Putamen (tissue), 1 donor: ENCODE measurements at regions not wholly inside any gene's neighbourhood (a gene's known extent, or its start where the extent isn't known, plus 50 kb on each side); places are given as distances from the start of the nearest gene placed in this dataset.
"Not testable (repeated sequence)": the region's sequence is repeated elsewhere in the genome, so short reads cannot be mapped to it uniquely, and the experiment has no call there.

Source experiments
- DNase-seq: peaks from one replicate; pipeline ENCODE4 v3.0.0-alpha.2; 2016; ENCODE audit warnings: low spot score

DNA sequence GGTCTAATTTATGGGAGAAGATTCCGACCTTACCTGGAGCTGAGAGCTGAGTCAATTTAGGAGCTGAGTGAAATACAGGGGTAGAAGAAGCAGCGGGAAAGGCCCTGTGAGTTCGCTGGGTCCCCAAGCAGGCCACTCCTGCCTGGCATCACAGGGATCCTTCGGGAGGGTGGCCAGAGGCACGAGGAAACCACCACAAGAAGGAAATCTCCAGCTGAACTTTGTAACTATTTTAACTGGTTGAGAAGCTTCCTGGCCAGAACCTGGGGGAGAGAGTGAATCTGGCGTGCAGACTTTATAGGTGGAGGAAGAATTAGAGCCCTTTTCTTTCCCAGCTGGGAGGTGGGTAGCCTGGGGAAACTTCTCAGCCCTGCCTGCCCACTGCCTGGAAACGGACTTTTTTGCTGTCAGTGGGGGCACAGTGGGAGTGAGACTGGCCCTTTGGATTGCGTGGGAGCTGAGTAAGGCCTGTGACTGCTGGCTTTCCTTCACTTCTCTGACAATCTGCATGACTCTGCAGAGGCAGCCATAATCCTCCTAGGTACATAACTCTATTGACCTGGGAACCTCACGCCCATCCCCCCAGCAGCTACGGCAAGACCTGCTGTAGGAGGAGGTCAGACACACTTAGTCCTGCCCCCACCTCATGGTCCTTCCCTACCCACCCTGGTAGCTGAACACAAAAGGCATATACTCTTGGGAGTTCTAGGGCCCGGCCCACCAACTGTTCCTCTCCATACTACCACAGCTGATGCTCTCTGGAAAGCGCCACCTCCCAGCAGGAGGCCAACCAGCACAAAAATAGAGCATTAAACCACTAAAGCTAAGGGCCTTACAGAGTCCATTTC lies 340.7 kb downstream of the CNTN3 start:
- DNase-seq, result no peak

DNA sequence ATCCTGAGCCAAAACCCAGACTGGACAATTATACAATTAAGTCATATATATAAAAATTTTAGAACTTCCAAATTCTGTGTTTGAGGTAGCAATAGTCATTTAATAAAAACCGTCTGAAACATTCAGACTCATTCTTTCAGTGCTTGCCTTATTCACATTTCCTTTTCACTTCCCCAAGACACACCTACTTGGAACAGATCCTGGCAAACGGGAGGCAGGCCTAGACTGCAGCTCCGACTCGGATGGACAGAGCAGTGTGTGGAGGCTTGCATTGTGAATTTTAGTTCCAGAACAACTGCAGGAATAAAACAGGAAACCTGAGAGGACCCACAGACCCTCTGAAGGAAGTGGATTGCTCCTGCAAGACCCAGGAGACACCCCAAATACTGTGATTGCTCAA lies 341.4 kb downstream of the CNTN3 start:
- DNase-seq, result no peak

GRCh38 chr3:74271541-74271940 lies 342.9 kb downstream of the CNTN3 start:
- no peak for DNase-seq

DNA sequence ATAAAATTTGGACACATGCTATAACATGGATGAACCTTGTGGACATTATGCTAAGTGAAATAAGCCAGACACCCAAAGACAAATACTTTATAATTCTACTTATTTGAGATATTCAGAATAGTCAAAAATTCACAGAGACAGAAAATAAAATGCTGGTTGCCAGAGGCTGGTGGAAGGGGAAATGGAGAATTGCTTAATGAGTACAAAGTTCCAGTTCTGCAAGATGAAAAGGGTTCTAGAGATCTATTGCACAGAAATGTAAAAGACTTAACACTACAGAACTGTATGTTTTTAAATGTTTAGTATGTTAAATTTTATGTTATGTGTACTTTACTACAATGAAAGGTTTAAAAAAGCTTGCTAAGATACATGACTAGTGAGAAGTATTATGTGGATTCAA lies 344.8 kb downstream of the CNTN3 start:
- no peak for DNase-seq

GRCh38 chr3:74268753-74269152 lies 345.7 kb downstream of the CNTN3 start:
- no peak for DNase-seq

GRCh38 chr3:74267588-74268184 lies 346.8 kb downstream of the CNTN3 start:
- peak; percentile 24 for DNase-seq

DNA sequence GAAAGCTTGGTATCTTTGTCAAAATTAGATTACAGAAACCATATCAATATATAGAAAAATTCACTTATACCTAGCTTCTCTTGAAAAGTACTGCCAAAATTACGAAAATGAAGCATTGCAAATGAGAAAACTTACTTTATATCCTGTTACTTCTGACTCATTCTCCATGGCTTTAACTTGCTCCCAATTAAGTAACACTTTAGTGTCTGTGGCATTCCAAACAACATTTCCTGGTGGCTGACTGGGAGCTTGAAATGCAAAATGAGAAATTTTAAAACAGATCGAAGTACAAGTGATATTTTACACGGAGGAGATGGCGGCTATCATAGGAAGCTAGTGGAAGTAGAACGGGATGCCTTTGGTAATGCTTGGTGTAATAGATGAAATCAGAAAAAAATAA lies 347.3 kb downstream of the CNTN3 start:
- DNase-seq, result no peak

DNA sequence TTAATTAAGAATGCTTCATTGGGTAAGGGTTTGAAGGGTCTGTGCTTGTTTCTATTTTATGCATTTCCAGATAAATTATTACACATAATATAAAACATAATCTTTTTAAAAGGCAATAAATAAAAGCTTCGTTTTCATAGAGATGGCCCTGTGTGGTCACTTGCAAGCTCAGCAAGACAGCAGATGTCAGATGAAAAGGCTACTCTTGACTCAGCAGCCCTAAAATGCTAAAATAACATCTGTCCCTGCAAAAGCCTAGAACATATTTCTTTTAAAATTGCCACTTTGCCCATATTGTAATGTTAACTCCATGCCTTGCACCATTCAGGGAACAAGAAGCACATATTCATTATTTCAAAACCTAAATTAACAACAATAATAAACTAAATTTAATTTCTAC lies 349.4 kb downstream of the CNTN3 start:
- no peak for DNase-seq

- DNase-seq, result no peak
Measured at GRCh38 chr3:74263031-74263430, 351.4 kb downstream of the CNTN3 start.

GRCh38 chr3:74233091-74233490 lies 381.4 kb downstream of the CNTN3 start:
- DNase-seq, result no peak

DNA sequence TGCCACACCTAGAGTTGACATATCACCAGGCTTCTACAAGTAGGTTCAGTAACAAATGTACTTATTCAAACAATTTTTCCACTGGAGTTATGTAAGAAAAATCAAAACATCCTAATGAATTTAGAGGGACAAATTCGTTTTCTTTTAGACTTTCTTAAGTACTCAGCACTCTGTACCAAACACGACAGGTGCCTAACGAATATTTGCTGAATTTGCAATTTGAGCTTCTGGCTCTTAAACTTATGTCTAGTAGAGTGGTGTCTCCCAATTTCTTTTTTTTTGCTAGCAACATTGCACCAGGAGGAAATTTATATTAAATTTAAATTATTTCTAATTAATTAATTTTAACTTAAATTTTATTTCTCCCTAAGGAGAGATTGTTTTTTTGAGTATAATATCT lies 397.0 kb downstream of the CNTN3 start:
- DNase-seq, result no peak

DNA sequence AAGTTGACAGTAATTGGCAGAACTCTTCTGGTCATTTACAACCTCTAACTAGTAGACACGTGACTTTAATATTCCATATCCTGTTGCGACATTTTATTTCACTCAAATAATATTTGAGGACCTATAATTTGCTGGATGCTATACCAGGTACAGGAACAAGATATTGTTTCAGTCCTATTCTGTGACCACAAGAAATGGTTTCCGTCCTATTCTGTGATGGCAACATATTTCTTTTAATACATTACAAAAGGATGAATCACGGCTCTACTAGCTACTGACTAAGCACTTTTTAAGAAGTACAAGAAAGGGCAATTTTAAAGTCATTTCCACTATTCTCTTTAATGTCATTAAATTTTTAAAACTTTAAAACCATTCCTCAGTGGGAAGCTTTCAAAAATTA lies 400.2 kb downstream of the CNTN3 start:
- no peak for DNase-seq

GRCh38 chr3:74210739-74211138 lies 403.7 kb downstream of the CNTN3 start:
- no peak for DNase-seq

DNA sequence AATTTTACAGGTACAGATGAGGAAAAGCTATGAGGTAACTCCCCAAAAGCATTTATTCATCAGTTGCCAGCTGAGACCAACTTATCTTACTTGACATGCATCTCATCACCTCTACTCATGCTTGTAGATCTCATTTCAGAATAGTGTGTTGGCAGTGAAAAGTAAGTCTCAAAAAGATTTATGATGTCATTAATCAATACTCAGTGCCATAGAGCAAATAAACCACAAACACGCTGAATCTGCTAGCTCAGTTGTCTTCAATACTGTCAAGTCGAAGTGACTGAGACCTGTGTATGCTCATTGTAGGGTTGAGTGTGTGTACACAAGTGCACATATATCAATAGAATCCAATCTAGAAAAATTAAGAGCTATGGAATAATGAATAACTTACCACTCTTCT lies 413.5 kb downstream of the CNTN3 start:
- DNase-seq, result no peak

- not testable (repeated sequence) for DNase-seq
Measured at GRCh38 chr3:74178664-74179063, 435.8 kb downstream of the CNTN3 start.

- no peak for DNase-seq
Measured at GRCh38 chr3:74173090-74173489, 441.4 kb downstream of the CNTN3 start.

GRCh38 chr3:74167926-74168325 lies 446.5 kb downstream of the CNTN3 start:
- no peak for DNase-seq

DNA sequence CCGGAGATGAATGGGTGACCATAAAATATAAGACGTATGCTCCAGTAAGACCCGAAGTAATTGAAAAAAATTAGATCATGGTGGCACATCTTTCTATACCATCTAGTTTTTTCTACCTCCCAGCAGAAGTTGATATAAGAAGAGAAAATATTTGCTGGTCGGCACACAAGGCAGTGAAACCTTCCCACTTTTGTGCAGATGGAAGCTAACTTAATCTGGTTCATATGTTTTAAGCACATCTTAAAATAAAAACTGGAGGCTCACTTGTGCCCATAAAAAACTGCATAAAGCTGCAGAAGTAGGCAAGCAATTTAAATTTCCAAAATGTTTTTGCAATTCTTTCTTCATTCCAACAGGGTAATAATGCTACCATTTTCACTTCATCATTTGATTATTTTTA lies 449.2 kb downstream of the CNTN3 start:
- no peak for DNase-seq

GRCh38 chr3:74149466-74149865 lies 465.0 kb downstream of the CNTN3 start:
- no peak for DNase-seq

DNA sequence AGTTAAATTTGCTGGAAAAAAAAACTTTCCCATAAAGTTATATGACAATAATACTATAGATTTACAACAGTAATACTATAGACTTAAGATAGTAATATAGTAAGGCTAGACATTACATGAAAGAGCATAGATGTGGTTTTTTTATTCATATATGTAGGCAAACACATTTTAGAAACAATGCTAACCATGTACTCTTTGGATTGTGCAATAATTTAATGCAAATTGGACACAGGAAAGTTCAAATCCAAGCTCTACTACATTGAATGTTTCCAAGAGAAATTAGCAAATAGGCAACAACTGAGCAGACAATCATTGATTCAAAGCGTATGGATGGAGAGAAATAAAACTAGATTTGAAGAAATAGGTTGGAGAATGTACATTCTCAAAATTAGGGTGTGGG lies 469.2 kb downstream of the CNTN3 start:
- no peak for DNase-seq

DNA sequence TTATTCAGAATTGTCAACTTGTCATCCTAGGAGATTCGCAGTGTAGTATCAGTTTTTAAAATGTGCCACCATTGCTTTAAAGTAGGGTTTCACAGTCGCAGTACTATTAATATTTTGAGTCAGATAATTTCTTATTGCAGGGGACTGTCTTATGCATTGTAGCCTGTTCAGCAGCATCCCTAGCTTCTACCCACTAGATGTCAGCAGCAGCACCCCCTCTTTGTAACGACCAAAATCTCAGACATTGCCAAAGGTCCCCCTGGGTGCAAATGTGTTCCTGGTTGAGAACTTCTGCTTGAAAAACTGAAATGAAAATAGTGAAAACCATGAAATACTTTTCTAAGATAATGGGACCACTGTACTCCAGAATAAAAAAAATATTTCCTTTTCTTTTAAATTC lies 474.8 kb downstream of the CNTN3 start:
- DNase-seq, result no peak

- no peak for DNase-seq
Measured at GRCh38 chr3:74137790-74138189, 476.7 kb downstream of the CNTN3 start.

GRCh38 chr3:74135808-74136207 lies 478.7 kb downstream of the CNTN3 start:
- no peak for DNase-seq

DNA sequence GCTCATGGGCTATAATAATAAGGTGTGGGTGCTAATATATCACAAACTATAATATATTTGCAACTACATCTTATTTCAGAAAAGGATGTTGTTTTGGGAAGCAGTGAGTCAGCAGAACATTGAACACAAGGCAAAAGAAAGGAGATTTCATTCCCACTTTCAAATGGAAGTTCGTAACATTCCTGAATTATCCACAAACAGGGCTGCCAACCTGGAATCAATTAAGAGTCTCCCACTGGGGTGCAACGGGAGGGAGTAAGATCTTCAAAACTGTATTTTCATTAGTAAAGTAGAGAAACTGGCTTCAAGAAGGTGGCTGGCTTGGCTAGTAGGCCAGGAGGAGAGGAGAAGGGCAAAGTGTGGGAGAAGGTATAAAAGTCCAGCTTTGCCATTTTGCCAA lies 479.6 kb downstream of the CNTN3 start:
- DNase-seq, result no peak
